Loucy (cell line): ENCODE measurements at regions not wholly inside any gene's neighbourhood (a gene's known extent, or its start where the extent isn't known, plus 50 kb on each side); places are given as distances from the start of the nearest gene placed in this dataset.

Source experiments
- H2AFZ ChIP-seq: fragments of 200-600 bp; sonication (generic); 2 replicates; pipeline ENCODE4 v1.6.0; 2016; ENCODE audit warnings: antibody characterized with exemption, mild to moderate bottlenecking, low read length, moderate library complexity
- H3F3A ChIP-seq: fragments of 200-600 bp; 2 replicates; pipeline ENCODE4 v1.6.0; 2016; ENCODE audit warnings: antibody characterized with exemption, low read depth, mild to moderate bottlenecking
- H3K27me3 ChIP-seq: fragments of 200-600 bp; sonication (generic); 2 replicates; pipeline ENCODE4 v1.6.1; 2014; ENCODE audit warnings: low read length, mild to moderate bottlenecking; ENCODE audit not compliant: insufficient read depth, poor library complexity, severe bottlenecking
- H3K36me3 ChIP-seq: fragments of 200-600 bp; sonication (generic); 2 replicates; pipeline ENCODE4 v1.6.1; 2016; ENCODE audit warnings: low read length; ENCODE audit not compliant: insufficient read depth
- H3K4me1 ChIP-seq: fragments of 200-600 bp; sonication (generic); 2 replicates; pipeline ENCODE4 v1.5.1; 2014; ENCODE audit warnings: low read length, mild to moderate bottlenecking; ENCODE audit not compliant: insufficient read depth, poor library complexity, severe bottlenecking
- H3K4me2 ChIP-seq: fragments of 200-600 bp; sonication (generic); 2 replicates; pipeline ENCODE4 v1.6.0; 2014; ENCODE audit warnings: antibody characterized with exemption, low read length, low read depth, mild to moderate bottlenecking; ENCODE audit not compliant: poor library complexity, severe bottlenecking
- H3K4me3 ChIP-seq: fragments of 200-600 bp; sonication (generic); 2 replicates; pipeline ENCODE4 v1.5.1; 2014; ENCODE audit warnings: low read length, mild to moderate bottlenecking, mixed read lengths; ENCODE audit not compliant: poor library complexity, severe bottlenecking
- H3K79me2 ChIP-seq: fragments of 200-600 bp; sonication (generic); 2 replicates; pipeline ENCODE4 v1.6.1; 2014; ENCODE audit warnings: low read length; ENCODE audit not compliant: insufficient read depth
- H3K9ac ChIP-seq: fragments of 200-600 bp; sonication (generic); 2 replicates; pipeline ENCODE4 v1.6.0; 2014; ENCODE audit warnings: mild to moderate bottlenecking, low read depth, low read length, moderate library complexity; ENCODE audit not compliant: poor library complexity, severe bottlenecking
- H3K9me2 ChIP-seq: fragments of 200-600 bp; sonication (generic); replicated peaks from 2 replicates; pipeline ENCODE4 v1.6.1; 2016; ENCODE audit warnings: low read depth, low read length, mixed read lengths
- H3K9me3 ChIP-seq: fragments of 200-600 bp; sonication (generic); 2 replicates; pipeline ENCODE4 v1.6.1; 2014; ENCODE audit warnings: mild to moderate bottlenecking, antibody characterized with exemption, low read length, low read depth; ENCODE audit not compliant: insufficient read depth
- H4K20me1 ChIP-seq: fragments of 200-600 bp; sonication (generic); 2 replicates; pipeline ENCODE4 v1.6.0; 2014; ENCODE audit warnings: antibody characterized with exemption, low read length, mild to moderate bottlenecking; ENCODE audit not compliant: insufficient read depth, poor library complexity, severe bottlenecking
- CTCF ChIP-seq: fragments of 200-600 bp; sonication (generic); conservative IDR thresholded peaks from 2 replicates; pipeline ENCODE4 v1.5.1; 2014; ENCODE audit warnings: mild to moderate bottlenecking, antibody characterized with exemption, low read length
- EZH2phosphoT487 ChIP-seq: fragments of 200-600 bp; IDR thresholded peaks from 2 replicates; pipeline ENCODE4 v1.6.1; 2018; ENCODE audit warnings: antibody characterized with exemption, mild to moderate bottlenecking, moderate library complexity, borderline replicate concordance

- no peaks in the 10 kb centered on the region for H3F3A ChIP-seq
- H3K9me3 ChIP-seq, result no peaks in the 10 kb centered on the region
- no peak overlapping the region for H3K9ac ChIP-seq
- H3K9me2 ChIP-seq, result no peaks in the 10 kb centered on the region
- no peaks in the 10 kb centered on the region for H3K36me3 ChIP-seq
- H3K4me3 ChIP-seq, result no peak overlapping the region
- H3K27me3 ChIP-seq, result no peaks in the 10 kb centered on the region
- H3K79me2 ChIP-seq, result no peaks in the 10 kb centered on the region
- H3K4me2 ChIP-seq, result no peak overlapping the region
- no peaks in the 10 kb centered on the region for H3K4me1 ChIP-seq
- H2AFZ ChIP-seq, result no peak overlapping the region
- no peaks in the 10 kb centered on the region for H4K20me1 ChIP-seq
- no peak for TF ChIP-seq CTCF
- TF ChIP-seq EZH2phosphoT487, result no peak
Observed at GRCh38 chr5:168234133-168234532, 57.3 kb upstream of the WWC1 start.

- Histone ChIP-seq H3K27me3 (no peaks in the 10 kb centered on the region), H4K20me1 (no peaks in the 10 kb centered on the region), H3K9me2 (no peaks in the 10 kb centered on the region), H3K9ac (no peak overlapping the region), H2AFZ (no peak overlapping the region), H3K4me3 (no peak overlapping the region), H3K9me3 (no peaks in the 10 kb centered on the region), H3K4me1 (no peaks in the 10 kb centered on the region), H3F3A (no peaks in the 10 kb centered on the region), H3K4me2 (no peak overlapping the region), H3K79me2 (no peaks in the 10 kb centered on the region), H3K36me3 (no peaks in the 10 kb centered on the region)
- TF ChIP-seq CTCF (no peak), EZH2phosphoT487 (no peak)
Observed at GRCh38 chr5:168238463-168238862, 53.0 kb upstream of the WWC1 start.

DNA sequence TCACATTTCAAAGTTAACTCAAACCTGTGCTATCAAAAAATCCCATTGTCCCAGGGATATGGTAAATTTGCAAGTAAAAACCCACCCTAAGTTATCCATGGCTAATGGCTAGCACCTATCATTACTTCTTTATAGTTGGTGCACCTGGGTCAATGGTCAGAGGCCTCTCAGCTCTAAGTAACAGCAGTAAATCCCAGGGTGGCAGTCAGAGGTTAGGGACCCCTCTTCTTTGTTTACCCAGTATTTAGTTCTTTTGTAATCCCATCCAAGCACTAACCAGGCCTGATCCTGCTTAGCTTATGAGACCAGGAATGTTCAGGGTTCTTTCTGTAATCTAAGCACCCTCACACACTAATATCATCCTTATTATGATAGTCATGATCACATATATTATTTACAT lies 52.1 kb upstream of the WWC1 start:
- no peaks in the 10 kb centered on the region for H3K36me3 ChIP-seq
- no peaks in the 10 kb centered on the region for H4K20me1 ChIP-seq
- no peak overlapping the region for H2AFZ ChIP-seq
- H3K27me3 ChIP-seq, result no peaks in the 10 kb centered on the region
- no peaks in the 10 kb centered on the region for H3F3A ChIP-seq
- no peak overlapping the region for H3K9ac ChIP-seq
- no peak overlapping the region for H3K4me2 ChIP-seq
- H3K79me2 ChIP-seq, result no peaks in the 10 kb centered on the region
- no peak for TF ChIP-seq CTCF
- no peak for TF ChIP-seq EZH2phosphoT487
- H3K9me3 ChIP-seq, result no peaks in the 10 kb centered on the region
- no peaks in the 10 kb centered on the region for H3K9me2 ChIP-seq
- no peak overlapping the region for H3K4me3 ChIP-seq
- H3K4me1 ChIP-seq, result no peaks in the 10 kb centered on the region
